ENCODE measurements at regions not wholly inside any gene's neighbourhood (a gene's known extent, or its start where the extent isn't known, plus 50 kb on each side); places are given as distances from the start of the nearest gene placed in this dataset.

- no peak for TF ChIP-seq CTCF (IDR thresholded peaks at IDR 0.05; ENCODE audit: poor library complexity)
- TF ChIP-seq EZH2 (IDR thresholded peaks at IDR 0.05; ENCODE audit: borderline replicate concordance) = no peak
Measured at GRCh38 chr17:71883258-71883657, 237.6 kb upstream of the SOX9 start.

Data from hepatocyte (in vitro differentiated cells).